ENCODE measurements at regions not wholly inside any gene's neighbourhood (a gene's known extent, or its start where the extent isn't known, plus 50 kb on each side); places are given as distances from the start of the nearest gene placed in this dataset.

- TF ChIP-seq CHD2 (IDR thresholded peaks at IDR 0.05; ENCODE audit: low read length, partially characterized antibody) (no peak), BHLHE40 (IDR thresholded peaks at IDR 0.05; ENCODE audit: low read depth, low read length) (no peak), POLR2A (IDR thresholded peaks at IDR 0.05; ENCODE audit: low read length) (no peak), ELK1 (IDR thresholded peaks at IDR 0.05; ENCODE audit: low read depth, low read length) (no peak), FOSL2 (IDR thresholded peaks at IDR 0.05) (no peak), FOSL2 (CRISPR knock-in tag; IDR thresholded peaks at IDR 0.05) (no peak)
Observed at GRCh38 chr5:73337586-73338255, 110.9 kb downstream of the FOXD1 start.

Measured in A549 (cell line).